VCaP (cell line): ENCODE measurements at regions not wholly inside any gene's neighbourhood (a gene's known extent, or its start where the extent isn't known, plus 50 kb on each side); places are given as distances from the start of the nearest gene placed in this dataset.

Experiments used
- H3K27ac ChIP-seq: fragments of 450-650 bp; 2 replicates; pipeline ENCODE4 v1.5.1; 2017
- TF ChIP-seq, protein P1 (sequence below): fragments of 450-650 bp; conservative IDR thresholded peaks from 2 replicates; pipeline ENCODE4 v1.5.1; 2017; ENCODE audit warnings: mild to moderate bottlenecking, moderate library complexity

DNA sequence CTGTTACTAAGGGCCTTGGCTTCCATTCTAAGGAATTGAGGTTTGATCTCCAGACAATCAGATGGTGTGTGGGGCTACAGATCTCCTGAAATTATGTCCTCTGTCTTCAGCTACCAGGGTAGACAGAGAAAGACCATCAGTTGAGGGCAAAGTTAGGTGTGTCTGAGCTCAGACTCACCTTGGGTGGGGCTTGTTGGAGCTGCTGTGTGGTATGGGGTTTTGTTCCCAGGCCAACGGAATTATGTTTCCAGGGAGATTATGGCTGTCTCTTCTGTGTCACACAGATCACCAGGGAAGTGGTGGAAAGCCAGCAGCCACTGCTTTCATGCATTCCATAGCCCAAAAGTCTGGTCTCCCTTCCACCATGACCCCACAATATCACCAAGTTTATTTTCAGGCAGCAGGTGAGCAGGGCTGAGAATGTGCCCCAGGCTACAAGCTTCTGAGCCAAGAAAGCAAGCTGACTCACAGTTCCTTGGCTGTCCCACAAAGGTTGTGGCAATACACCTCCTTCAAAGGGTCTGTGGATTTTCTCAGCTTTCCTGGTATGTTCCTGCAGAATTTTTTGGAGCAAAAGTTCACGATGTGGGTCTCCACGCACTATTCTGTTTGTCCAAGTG lies 714.9 kb downstream of the LUZP2 start:
- TF ChIP-seq, protein P1, sequence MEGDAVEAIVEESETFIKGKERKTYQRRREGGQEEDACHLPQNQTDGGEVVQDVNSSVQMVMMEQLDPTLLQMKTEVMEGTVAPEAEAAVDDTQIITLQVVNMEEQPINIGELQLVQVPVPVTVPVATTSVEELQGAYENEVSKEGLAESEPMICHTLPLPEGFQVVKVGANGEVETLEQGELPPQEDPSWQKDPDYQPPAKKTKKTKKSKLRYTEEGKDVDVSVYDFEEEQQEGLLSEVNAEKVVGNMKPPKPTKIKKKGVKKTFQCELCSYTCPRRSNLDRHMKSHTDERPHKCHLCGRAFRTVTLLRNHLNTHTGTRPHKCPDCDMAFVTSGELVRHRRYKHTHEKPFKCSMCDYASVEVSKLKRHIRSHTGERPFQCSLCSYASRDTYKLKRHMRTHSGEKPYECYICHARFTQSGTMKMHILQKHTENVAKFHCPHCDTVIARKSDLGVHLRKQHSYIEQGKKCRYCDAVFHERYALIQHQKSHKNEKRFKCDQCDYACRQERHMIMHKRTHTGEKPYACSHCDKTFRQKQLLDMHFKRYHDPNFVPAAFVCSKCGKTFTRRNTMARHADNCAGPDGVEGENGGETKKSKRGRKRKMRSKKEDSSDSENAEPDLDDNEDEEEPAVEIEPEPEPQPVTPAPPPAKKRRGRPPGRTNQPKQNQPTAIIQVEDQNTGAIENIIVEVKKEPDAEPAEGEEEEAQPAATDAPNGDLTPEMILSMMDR = no peak
- no peak overlapping the region for H3K27ac ChIP-seq

DNA sequence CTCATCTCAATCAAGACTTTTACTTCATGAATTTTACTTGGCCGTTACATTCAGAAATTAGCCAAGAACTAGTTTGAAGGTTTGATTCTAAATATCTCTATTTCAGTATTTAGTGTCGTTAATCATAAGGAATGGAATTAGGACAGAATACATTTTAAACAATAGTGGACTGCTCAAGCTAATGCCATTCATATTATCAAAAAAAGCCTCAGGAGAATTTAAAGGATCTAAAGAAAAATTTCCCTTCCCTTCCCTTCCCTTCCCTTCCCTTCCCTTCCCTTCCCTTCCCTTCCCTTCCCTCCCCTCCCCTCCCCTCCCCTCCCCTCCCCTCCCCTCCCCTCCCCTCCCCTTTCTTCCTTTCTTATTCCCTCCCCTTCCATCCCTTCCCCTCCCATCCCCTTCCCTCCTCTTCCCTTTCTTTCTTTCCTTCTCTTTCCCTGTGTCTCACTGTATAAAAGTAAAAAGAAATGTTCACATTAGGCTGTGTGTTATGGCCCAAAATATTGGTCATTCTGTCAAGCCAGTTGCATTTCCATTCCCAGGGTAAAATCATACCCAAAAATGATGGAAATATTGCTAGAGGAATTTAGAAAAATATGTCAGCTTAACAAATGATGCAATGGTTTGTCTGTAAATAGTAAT lies 717.8 kb downstream of the LUZP2 start:
- no peak overlapping the region for H3K27ac ChIP-seq
- TF ChIP-seq, protein P1 = no peak

DNA sequence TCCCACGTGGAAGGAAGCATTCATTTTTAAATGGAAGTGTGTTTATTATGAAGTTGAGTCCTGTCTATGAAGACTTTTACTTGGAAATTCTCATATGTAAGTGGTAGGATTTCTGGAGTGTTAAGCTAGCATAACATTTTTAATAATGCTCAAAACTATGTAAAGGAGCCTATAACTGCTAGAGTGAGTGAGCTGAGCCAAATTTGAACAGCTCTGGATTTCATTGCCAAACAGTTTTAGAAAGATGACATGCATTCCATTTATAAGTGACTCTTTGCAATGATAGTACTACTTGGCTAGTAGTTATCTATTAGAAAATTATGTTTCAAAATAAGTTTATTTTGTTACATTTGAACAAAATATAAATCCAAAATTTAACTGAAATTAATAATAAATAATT lies 721.2 kb downstream of the LUZP2 start:
- H3K27ac ChIP-seq = no peak overlapping the region
- TF ChIP-seq, protein P1 = no peak

DNA sequence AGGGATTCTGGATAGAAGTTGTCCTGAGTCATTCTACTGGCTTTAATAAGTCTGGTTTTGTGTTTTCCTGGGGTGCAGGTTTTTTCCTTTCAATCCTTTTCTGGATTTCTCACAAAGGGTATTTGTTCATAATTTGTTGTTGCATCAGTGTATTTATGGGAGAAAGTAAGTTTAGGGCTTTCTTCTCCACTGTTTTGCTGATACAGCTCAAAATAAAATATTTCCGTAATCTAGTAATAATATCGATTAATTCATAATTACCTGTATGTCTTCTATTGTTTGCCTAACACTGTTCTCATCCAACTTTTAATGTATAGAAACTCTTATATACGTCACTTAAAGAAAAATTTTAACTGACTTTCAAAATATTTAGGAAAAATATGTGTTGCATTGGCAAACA lies 728.2 kb downstream of the LUZP2 start:
- TF ChIP-seq, protein P1 = no peak

DNA sequence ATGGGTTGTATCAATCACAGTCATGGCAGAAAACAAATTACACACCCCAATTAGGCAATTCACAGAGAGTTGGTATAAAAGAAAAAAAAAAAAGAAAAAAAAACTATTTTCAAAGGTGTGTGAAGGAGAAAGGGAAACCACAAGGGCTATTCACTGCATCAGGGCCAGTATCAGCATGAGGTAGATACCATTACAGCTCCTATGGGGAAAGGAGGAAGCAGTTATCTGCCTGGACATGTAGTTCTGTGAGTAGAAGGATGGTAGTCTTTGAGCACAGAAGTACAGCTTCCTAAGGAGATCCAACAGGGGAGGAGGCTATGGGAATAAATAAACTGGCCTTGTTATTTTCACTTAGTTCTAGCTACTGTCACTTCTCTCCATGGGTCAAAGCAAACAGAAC lies 746.1 kb downstream of the LUZP2 start:
- TF ChIP-seq, protein P1 = no peak
- no peak overlapping the region for H3K27ac ChIP-seq

More for the DNA sequence above, 728.2 kb downstream of the LUZP2 start:
- H3K27ac ChIP-seq = no peak overlapping the region

DNA sequence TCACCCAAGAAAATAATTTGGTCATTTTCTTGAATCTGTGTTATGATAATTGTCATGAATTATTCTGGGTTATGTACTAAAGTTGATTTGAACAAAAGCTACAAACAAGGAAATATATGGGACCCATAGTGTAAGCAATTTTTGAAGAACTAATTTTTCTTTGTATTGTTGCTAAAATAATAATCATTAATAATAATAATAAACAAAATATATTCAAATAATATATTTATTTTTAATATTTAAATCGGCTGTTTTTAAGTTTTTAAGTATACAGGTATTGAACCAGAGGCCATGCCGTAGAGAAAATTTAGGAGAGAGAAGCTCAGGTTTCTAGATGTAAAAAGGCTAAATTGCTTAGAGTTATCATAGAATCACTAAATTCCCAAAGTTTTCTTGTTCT lies 747.3 kb downstream of the LUZP2 start:
- no peak overlapping the region for H3K27ac ChIP-seq
- TF ChIP-seq, protein P1 = no peak

DNA sequence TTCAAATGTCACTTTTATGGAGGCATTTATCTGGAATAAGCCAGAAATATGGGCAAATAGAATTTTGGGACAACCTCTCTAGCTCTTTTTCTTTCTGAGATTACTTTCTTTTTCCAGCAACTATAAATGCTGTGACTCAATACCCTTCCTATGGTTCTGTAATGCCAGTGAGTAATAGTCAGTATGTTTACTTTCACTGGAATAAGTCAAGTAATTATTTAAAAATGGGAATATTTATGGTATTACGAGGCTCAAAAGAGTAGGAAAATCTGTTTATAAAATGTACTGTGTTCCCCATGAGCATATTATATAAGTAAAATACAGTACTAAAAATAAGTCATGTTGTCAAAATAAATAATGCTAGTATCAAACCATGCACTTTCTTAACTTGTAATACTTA lies 750.5 kb downstream of the LUZP2 start:
- H3K27ac ChIP-seq = no peak overlapping the region
- TF ChIP-seq, protein P1 = no peak
